ENCODE measurements at regions not wholly inside any gene's neighbourhood (a gene's known extent, or its start where the extent isn't known, plus 50 kb on each side); places are given as distances from the start of the nearest gene placed in this dataset.
"Not testable (repeated sequence)": the region's sequence is repeated elsewhere in the genome, so short reads cannot be mapped to it uniquely, and the experiment has no call there.

GRCh38 chr6:11403035-11403601 lies 134.4 kb upstream of the TMEM170B start:
- DNase-seq: no peak

- not testable (repeated sequence) for DNase-seq
These were observed 135.0 kb upstream of the TMEM170B start for GRCh38 chr6:11402581-11402980.

- not testable (repeated sequence) for DNase-seq
These were observed 135.6 kb upstream of the TMEM170B start for GRCh38 chr6:11401954-11402353.

GRCh38 chr6:11398451-11399326 lies 138.9 kb upstream of the TMEM170B start:
- no peak for DNase-seq

- no peak for DNase-seq
These were observed 139.7 kb upstream of the TMEM170B start for GRCh38 chr6:11397622-11398450.

- no peak for DNase-seq
These were observed 140.7 kb upstream of the TMEM170B start for GRCh38 chr6:11396860-11397259.

- DNase-seq: no peak
These were observed 143.6 kb upstream of the TMEM170B start for GRCh38 chr6:11393713-11394627.

- peak; percentile 81 for DNase-seq
These were observed 144.6 kb upstream of the TMEM170B start for GRCh38 chr6:11392778-11393507.

- DNase-seq: no peak
These were observed 145.4 kb upstream of the TMEM170B start for GRCh38 chr6:11391934-11392777.

- DNase-seq: no peak
These were observed 147.6 kb upstream of the TMEM170B start for GRCh38 chr6:11389977-11390376.

- no peak for DNase-seq
These were observed 148.3 kb upstream of the TMEM170B start for GRCh38 chr6:11388983-11389944.

- DNase-seq: no peak
These were observed 149.7 kb upstream of the TMEM170B start for GRCh38 chr6:11387707-11388430.

GRCh38 chr6:11386726-11387125 lies 150.8 kb upstream of the TMEM170B start:
- DNase-seq: no peak

- no peak for DNase-seq
These were observed 151.2 kb upstream of the TMEM170B start for GRCh38 chr6:11386323-11386722.

- DNase-seq: no peak
These were observed 152.3 kb upstream of the NEDD9 start for GRCh38 chr6:11384531-11385309.

- no peak for DNase-seq
These were observed 149.5 kb upstream of the NEDD9 start for GRCh38 chr6:11381801-11382513.

Data from hematopoietic multipotent progenitor cell treated with erythropoietin and hydrocortisone succinate and interleukin-3 and kit ligand, for 8 days (in vitro differentiated cells).